B cell (primary cell): ENCODE measurements at regions not wholly inside any gene's neighbourhood (a gene's known extent, or its start where the extent isn't known, plus 50 kb on each side); places are given as distances from the start of the nearest gene placed in this dataset.

Source experiments
- CTCF ChIP-seq: fragments of 200-600 bp; IDR thresholded peaks from one replicate; pipeline ENCODE4 v1.8.0; 2022; ENCODE audit warnings: antibody characterized with exemption, mild to moderate bottlenecking
- EZH2 ChIP-seq: IDR thresholded peaks from 2 replicates; pipeline ENCODE4 v1.6.1; 2012; ENCODE audit warnings: borderline replicate concordance, low read depth, mild to moderate bottlenecking, moderate library complexity, low read length; ENCODE audit not compliant: insufficient read depth, poor library complexity, severe bottlenecking

DNA sequence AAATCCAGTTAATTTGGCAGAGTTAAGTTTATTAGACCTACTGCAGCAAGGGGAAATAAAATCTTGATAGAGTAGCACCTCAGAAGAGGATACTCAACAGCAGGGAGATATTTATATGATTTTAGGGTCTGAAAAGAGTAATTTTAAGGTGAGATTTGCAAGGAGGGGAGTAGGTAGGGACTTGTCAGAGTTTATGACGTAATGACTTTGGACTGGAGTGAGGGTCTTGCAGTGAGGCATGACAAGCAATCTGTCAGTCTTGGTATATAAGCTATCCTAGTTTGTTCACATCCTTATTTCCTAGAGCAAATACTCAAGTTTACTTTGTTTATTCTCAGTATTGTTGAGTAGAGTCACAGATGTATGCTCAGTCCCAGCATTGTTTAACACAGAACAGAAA, 722.6 kb downstream of the TLE4 start:
- TF ChIP-seq EZH2 (no peak), CTCF (no peak)
